Colonic mucosa (tissue), 4 donors: ENCODE measurements at regions not wholly inside any gene's neighbourhood (a gene's known extent, or its start where the extent isn't known, plus 50 kb on each side); places are given as distances from the start of the nearest gene placed in this dataset.

Source experiments
- DNase-seq: peaks from one replicate; pipeline ENCODE4 v3.0.0-alpha.2; 2020
- H3K27ac ChIP-seq: fragments of 200-600 bp; one replicate; pipeline ENCODE4 v1.8.0; 2021
- H3K27me3 ChIP-seq: fragments of 200-600 bp; one replicate; pipeline ENCODE4 v1.8.0; 2021
- H3K36me3 ChIP-seq: fragments of 200-600 bp; one replicate; pipeline ENCODE4 v1.8.0; 2021
- H3K4me1 ChIP-seq: fragments of 200-600 bp; one replicate; pipeline ENCODE4 v1.8.0; 2021; ENCODE audit warnings: mild to moderate bottlenecking
- H3K4me3 ChIP-seq: fragments of 200-600 bp; one replicate; pipeline ENCODE4 v1.8.0; 2021
- H3K9ac ChIP-seq, 2 donors: one replicate each; pipeline ENCODE4 v1.7.0; 2013; ENCODE audit warnings: control low read depth in 2 of 2, low read depth in 2 of 2, low read length in 2 of 2
- H3K9me3 ChIP-seq: fragments of 200-600 bp; one replicate; pipeline ENCODE4 v1.8.0; 2021
- intact Hi-C: fragments of 100-400 bp; cut with DNase I; formaldehyde crosslinking; loops from one replicate; pipeline ENCODE4 v1.14.1; 2022
- TF ChIP-seq, protein P1 (sequence below): fragments of 200-600 bp; IDR thresholded peaks from one replicate; pipeline ENCODE4 v1.8.0; 2022; ENCODE audit warnings: antibody characterized with exemption, mild to moderate bottlenecking
- donor health status: healthy.
- donor health status: DM: no; HTN: no; CAD: no.
- donor health status: DM: no; HTN: no; CAD: no.

DNA sequence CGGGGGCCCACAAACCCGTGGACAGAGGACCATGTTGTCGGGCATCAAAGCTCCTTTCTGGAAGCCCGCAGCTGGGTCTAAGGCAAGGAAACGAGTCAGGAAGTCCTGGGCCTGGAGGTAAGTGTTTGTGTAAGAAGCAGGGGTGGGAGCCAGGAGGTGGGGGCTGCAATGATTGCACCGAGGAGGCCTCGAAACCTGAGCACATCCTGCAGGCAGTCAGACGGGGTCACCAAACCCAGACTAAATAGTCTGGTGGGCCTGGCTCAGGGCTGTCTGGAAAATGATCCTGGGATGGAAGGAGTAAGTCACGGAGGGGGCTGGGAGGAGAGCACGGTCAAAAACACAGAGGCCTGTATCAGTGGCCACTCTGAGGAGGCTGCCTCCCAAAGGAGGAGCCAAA, 539.2 kb downstream of the MN1 start:
- no peak for DNase-seq
- H3K9ac ChIP-seq: no peak overlapping the region
- TF ChIP-seq, protein P1, sequence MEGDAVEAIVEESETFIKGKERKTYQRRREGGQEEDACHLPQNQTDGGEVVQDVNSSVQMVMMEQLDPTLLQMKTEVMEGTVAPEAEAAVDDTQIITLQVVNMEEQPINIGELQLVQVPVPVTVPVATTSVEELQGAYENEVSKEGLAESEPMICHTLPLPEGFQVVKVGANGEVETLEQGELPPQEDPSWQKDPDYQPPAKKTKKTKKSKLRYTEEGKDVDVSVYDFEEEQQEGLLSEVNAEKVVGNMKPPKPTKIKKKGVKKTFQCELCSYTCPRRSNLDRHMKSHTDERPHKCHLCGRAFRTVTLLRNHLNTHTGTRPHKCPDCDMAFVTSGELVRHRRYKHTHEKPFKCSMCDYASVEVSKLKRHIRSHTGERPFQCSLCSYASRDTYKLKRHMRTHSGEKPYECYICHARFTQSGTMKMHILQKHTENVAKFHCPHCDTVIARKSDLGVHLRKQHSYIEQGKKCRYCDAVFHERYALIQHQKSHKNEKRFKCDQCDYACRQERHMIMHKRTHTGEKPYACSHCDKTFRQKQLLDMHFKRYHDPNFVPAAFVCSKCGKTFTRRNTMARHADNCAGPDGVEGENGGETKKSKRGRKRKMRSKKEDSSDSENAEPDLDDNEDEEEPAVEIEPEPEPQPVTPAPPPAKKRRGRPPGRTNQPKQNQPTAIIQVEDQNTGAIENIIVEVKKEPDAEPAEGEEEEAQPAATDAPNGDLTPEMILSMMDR: no peak
- no peaks in the 10 kb centered on the region for H3K27me3 ChIP-seq
- H3K9me3 ChIP-seq: no peaks in the 10 kb centered on the region
- intact Hi-C loops: no loop called here
- no peak overlapping the region for H3K27ac ChIP-seq
- no peaks in the 10 kb centered on the region for H3K36me3 ChIP-seq
- no peaks in the 10 kb centered on the region for H3K4me1 ChIP-seq
- no peak overlapping the region for H3K4me3 ChIP-seq

DNA sequence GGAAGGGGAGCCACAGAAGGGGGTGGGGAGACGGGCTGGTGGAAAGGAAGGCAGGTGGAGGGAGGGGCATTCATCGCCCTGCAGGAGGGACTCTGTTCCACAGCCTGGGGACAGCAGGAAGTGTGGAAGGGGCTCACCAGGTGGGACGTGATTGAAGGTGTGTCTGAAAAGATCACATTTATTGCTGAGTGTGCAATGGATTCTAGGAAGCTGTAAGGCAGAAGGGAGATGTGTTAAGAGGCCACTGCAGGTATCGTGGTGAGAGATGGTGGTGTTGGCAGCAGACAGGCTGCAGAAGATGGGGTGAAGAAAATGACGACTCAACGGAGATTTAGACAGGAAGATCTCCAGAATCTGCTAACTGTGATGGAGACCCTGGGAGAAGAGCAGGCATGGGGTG, 537.4 kb downstream of the MN1 start:
- Histone ChIP-seq H3K9me3 (no peaks in the 10 kb centered on the region), H3K36me3 (no peaks in the 10 kb centered on the region), H3K27ac (no peak overlapping the region), H3K27me3 (no peaks in the 10 kb centered on the region), H3K9ac (no peak overlapping the region), H3K4me1 (no peaks in the 10 kb centered on the region), H3K4me3 (no peak overlapping the region)
- TF ChIP-seq, protein P1: no peak
- intact Hi-C loops: no loop called here
- DNase-seq: no peak

DNA sequence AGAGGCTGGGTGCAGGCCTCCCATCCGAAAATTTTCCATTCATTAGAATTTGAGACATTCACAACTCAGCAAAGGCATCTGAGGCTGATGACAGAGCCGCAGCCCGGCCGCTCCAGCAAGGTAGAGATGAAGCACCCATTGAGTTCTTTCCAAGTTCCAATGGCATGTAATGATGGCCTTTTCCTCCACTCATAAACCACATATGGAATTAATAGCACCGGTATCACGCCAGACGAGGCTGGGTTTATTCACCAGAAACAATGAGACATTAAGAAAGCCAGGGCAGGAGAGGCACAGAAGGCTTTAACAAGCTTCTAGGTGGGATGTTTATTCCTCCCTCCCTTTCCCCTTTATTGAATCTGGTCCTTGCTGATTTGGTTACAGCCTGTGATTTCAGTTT, 534.4 kb downstream of the MN1 start:
- Histone ChIP-seq H3K9ac (no peak overlapping the region), H3K4me1 (no peaks in the 10 kb centered on the region), H3K27me3 (no peaks in the 10 kb centered on the region), H3K27ac (no peak overlapping the region), H3K36me3 (no peaks in the 10 kb centered on the region), H3K4me3 (no peak overlapping the region), H3K9me3 (no peaks in the 10 kb centered on the region)
- intact Hi-C loops: no loop called here
- TF ChIP-seq, protein P1: no peak
- DNase-seq: no peak

DNA sequence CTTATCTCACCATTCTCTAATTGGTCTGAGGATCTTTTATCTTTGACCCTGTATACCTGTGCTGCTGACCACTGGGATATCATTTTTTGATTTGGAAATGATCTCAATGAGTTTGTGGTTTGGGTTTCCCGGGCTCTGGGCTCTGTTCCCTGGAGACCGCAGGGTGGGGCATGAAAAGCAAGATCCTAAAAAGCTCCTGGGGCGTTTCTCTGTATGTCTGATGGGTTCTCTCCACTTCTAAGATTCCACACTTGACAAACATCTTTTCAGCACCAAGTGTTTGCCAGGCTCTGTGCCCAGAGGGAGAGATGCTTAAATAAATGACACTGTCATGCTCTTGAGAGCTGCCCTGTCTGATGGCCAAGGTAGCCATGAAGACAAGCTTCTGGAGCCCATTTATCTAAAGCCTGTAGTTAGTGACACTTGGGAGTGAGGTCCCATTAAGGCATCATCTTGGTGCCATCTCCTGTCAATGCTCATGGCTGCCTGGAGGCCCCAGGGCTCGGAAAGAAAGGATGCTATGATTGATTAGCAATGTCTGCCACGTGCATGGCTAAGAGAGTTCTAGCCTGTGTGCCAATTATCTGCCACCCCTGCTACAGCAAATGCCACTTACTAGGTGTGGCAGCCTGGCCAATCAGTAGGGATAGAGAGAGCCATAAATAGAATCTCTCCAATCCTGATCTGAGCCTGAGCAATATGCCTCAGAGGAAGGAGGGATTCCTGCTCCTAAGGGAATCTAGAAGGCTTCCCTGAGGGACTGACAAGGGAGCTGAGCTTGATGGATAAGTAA, 531.6 kb downstream of the MN1 start:
- Histone ChIP-seq H3K4me3 (no peak overlapping the region), H3K27me3 (no peaks in the 10 kb centered on the region), H3K4me1 (no peaks in the 10 kb centered on the region), H3K9me3 (no peaks in the 10 kb centered on the region), H3K27ac (no peak overlapping the region), H3K9ac (no peak overlapping the region), H3K36me3 (no peaks in the 10 kb centered on the region)
- TF ChIP-seq, protein P1: no peak
- no peak for DNase-seq
- intact Hi-C loops: no loop called here

DNA sequence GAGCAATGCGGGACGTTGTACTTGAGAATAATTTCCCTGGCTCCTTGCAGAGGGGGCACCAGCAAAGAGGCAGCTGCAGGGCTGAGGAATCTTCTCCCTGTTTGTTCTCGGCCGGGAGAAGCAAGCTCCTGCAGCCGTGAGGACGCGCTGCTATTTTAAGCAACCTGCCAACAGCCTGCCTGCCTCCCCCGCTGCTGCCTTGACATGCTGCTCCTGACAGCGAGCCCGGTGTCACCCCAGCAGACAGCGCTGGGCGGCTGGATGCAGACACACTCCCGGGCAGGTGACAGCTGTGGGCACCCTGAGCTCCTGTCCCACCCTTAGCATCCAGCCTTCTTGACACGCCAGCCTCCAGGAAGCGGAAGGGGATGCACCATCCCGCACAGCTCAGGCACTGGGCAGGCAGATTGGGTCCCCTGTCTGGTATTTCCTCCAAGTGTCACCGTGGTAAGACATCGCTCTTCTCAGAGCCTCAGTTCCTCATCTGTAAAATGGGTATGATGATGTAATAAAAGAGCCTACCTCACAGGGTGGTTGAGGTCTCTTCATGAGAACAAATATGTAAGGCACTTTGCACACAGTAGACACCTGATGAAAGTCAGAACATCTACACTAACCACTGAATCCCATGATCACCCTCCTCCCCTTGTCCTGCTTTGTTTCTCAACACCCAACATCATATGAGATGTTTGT, 530.6 kb downstream of the MN1 start:
- intact Hi-C loops: no loop called here

More for the DNA sequence above, 530.6 kb downstream of the MN1 start:
- TF ChIP-seq, protein P1: no peak
- Histone ChIP-seq H3K36me3 (no peaks in the 10 kb centered on the region), H3K27me3 (no peaks in the 10 kb centered on the region), H3K9me3 (no peaks in the 10 kb centered on the region), H3K4me3 (no peak overlapping the region), H3K27ac (no peak overlapping the region), H3K4me1 (no peaks in the 10 kb centered on the region), H3K9ac (no peak overlapping the region)
- DNase-seq: no peak
